Lung (tissue), 11 donors: ENCODE measurements at regions not wholly inside any gene's neighbourhood (a gene's known extent, or its start where the extent isn't known, plus 50 kb on each side); places are given as distances from the start of the nearest gene placed in this dataset.

Source experiments
- ATAC-seq: fragments of 200-7000 bp; cut with Tn5 transposase; one replicate; pipeline ENCODE4 v1.9.1; 2020; ENCODE audit warnings: moderate number of reproducible peaks; ENCODE audit not compliant: insufficient read depth, low FRiP score
- DNase-seq, 3 donors: peaks; one replicate each; pipeline ENCODE4 v3.0.0-alpha.2; 2013 to 2017
- H3K27ac ChIP-seq, 2 donors: one replicate each; pipeline ENCODE4 v1.5.1; 2013; ENCODE audit warnings: mild to moderate bottlenecking in 2 of 2, moderate library complexity in 2 of 2, control low read depth in 1 of 2, inconsistent platforms in 1 of 2, low read depth in 1 of 2, low read length in 1 of 2
- H3K27me3 ChIP-seq, 3 donors: one replicate each; pipeline ENCODE4 v1.5.1; 2013; ENCODE audit warnings: low read length in 2 of 3; ENCODE audit not compliant: control insufficient read depth in 3 of 3, insufficient read depth in 3 of 3
- H3K36me3 ChIP-seq, 4 donors: one replicate each; pipeline ENCODE4 v1.5.1; 2013; ENCODE audit warnings: low read length in 4 of 4, mild to moderate bottlenecking in 1 of 4, moderate library complexity in 1 of 4; ENCODE audit not compliant: control insufficient read depth in 4 of 4, insufficient read depth in 4 of 4
- H3K4me1 ChIP-seq, 5 donors: one replicate each; pipeline ENCODE4 v1.5.1; 2013; ENCODE audit warnings: low read length in 5 of 5, mild to moderate bottlenecking in 2 of 5, moderate library complexity in 1 of 5; ENCODE audit not compliant: control insufficient read depth in 5 of 5, insufficient read depth in 5 of 5
- H3K4me3 ChIP-seq: one replicate; pipeline ENCODE4 v1.5.1; 2013; ENCODE audit warnings: mild to moderate bottlenecking, control low read depth, moderate library complexity
- H3K9ac ChIP-seq, 2 donors: one replicate each; pipeline ENCODE4 v1.5.1; 2013; ENCODE audit warnings: low read length in 2 of 2, control low read depth in 1 of 2; ENCODE audit not compliant: insufficient read depth in 1 of 2
- H3K9me3 ChIP-seq, 4 donors: one replicate each; pipeline ENCODE4 v1.5.1; 2013; ENCODE audit warnings: low read length in 3 of 4, mild to moderate bottlenecking in 1 of 4, moderate library complexity in 1 of 4; ENCODE audit not compliant: control insufficient read depth in 4 of 4, insufficient read depth in 3 of 4
- WGBS, 2 donors: extraction: QIAGEN DNeasy Blood & Tissue Kit; methylation state at CpG; one replicate each; pipeline ENCODE4 v1.1.7; 2013; 5-methylcytosine and 5-hydroxymethylcytosine counted together
- TF ChIP-seq, protein P1 (sequence below): IDR thresholded peaks from 2 replicates; pipeline ENCODE4 v1.5.1; 2012; ENCODE audit warnings: mild to moderate bottlenecking; ENCODE audit errors: control extremely low read depth, extremely low read depth
- donor health status: control.
- donor health status: control.
- donor health status: Bipolar disorder and iron deficiency.
- donor health status: healthy.
- donor health status: DM: yes; HTN: yes; CAD: no.

DNA sequence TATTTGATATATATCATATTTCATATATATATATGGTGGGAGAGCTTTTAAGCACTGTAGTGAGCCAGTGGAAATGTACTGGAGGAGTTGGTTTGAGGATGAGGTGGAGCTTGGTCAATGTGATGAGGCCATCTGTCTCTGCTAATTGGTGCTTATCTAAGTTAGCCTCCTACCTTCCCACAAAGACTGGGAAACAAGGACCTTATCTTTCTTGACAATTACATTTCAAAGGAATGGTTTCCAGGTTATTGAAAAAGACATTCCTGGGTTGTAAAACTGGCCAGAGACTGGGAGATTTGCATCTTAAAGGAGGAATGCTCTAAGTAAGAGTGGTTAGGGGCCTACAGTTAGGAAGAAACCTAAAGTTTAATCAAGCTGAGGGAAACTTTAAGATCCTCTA, 212.8 kb upstream of the SYT1 start:
- Histone ChIP-seq H3K27ac (no peak overlapping the region), H3K9ac (no peak overlapping the region), H3K4me3 (no peak overlapping the region), H3K4me1 (no peaks in the 10 kb centered on the region), H3K27me3 (no peaks in the 10 kb centered on the region), H3K9me3 (no peaks in the 10 kb centered on the region), H3K36me3 (no peaks in the 10 kb centered on the region)
- TF ChIP-seq, protein P1, sequence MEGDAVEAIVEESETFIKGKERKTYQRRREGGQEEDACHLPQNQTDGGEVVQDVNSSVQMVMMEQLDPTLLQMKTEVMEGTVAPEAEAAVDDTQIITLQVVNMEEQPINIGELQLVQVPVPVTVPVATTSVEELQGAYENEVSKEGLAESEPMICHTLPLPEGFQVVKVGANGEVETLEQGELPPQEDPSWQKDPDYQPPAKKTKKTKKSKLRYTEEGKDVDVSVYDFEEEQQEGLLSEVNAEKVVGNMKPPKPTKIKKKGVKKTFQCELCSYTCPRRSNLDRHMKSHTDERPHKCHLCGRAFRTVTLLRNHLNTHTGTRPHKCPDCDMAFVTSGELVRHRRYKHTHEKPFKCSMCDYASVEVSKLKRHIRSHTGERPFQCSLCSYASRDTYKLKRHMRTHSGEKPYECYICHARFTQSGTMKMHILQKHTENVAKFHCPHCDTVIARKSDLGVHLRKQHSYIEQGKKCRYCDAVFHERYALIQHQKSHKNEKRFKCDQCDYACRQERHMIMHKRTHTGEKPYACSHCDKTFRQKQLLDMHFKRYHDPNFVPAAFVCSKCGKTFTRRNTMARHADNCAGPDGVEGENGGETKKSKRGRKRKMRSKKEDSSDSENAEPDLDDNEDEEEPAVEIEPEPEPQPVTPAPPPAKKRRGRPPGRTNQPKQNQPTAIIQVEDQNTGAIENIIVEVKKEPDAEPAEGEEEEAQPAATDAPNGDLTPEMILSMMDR: no peak
- DNase-seq (no peak), ATAC-seq (no peak)

DNA sequence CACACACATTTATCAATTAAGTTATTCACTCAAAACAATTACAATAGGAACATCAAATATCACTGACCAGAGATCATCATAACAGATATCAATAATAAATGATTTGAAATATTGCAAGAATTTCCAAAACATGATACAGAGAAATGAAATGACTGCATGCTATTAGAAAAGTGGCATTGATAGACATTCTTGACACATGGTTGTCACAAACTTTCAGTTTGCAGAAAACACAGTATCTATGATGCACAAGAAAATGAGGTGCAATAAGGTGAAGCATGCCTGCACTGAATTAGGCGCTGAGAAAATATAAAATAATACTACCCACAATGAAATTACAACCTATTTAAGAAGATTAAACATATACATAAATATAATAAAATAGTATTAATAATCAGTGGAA, 198.0 kb upstream of the SYT1 start:
- WGBS, 2 donors: 79 to 89% methylated on average over 1 of the region's 1 CpG
- TF ChIP-seq, protein P1: no peak
- H3K9me3 ChIP-seq: no peaks in the 10 kb centered on the region
- H3K4me1 ChIP-seq: no peaks in the 10 kb centered on the region
- H3K4me3 ChIP-seq: no peak overlapping the region
- no peak overlapping the region for H3K27ac ChIP-seq
- no peak for ATAC-seq
- no peaks in the 10 kb centered on the region for H3K36me3 ChIP-seq
- DNase-seq: no peak
- no peaks in the 10 kb centered on the region for H3K27me3 ChIP-seq
- no peak overlapping the region for H3K9ac ChIP-seq

DNA sequence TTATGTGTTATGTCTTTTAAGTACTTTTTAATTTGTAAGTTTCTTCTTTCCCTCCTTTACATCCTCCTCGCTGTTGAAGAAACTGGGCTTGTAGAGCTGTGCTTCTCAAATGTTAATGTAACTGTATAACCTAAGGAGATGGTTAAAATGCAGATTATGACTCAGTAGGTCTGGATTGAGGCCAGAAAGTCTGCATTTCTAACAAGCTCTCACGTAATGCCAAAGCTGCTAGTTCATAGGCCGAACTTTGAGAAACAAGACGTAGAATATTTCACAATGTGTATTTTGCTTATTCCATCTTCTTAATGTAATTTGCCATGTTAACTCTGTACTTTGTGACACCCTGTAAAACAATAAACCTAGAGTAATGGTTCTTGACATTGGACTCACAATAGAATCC, 193.3 kb upstream of the SYT1 start:
- no peaks in the 10 kb centered on the region for H3K36me3 ChIP-seq
- DNase-seq (no peak), ATAC-seq (no peak)
- no peaks in the 10 kb centered on the region for H3K9me3 ChIP-seq
- H3K27me3 ChIP-seq: no peaks in the 10 kb centered on the region
- 90 to 92% methylated on average over 4 of the region's 4 CpGs for WGBS, 2 donors
- H3K9ac ChIP-seq: no peak overlapping the region
- H3K4me1 ChIP-seq: no peaks in the 10 kb centered on the region
- TF ChIP-seq, protein P1: no peak
- H3K4me3 ChIP-seq: no peak overlapping the region
- no peak overlapping the region for H3K27ac ChIP-seq

DNA sequence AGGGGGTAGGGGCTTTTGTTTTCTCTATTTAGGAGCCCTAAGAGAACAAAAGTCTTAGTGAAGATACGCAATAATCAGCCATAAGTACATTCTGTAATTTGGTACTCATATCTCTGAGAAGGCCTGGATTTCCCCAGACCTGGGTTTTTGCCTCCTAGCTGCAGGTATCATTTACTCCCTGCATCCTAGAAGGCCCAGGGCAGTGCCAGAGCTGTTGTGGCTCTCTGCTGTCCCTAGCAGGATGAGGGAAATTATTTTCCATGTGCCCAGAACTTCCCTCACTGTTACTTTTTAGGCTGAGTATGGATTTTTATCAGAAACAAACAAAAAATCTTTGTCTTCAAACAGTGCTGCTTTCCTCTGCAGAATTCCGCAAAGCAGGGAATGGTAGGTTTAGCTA, 192.5 kb upstream of the SYT1 start:
- 92 to 93% methylated on average over 2 of the region's 2 CpGs for WGBS, 2 donors

More for the DNA sequence above, 192.5 kb upstream of the SYT1 start:
- no peak overlapping the region for H3K9ac ChIP-seq
- no peak for DNase-seq
- TF ChIP-seq, protein P1: no peak
- no peaks in the 10 kb centered on the region for H3K36me3 ChIP-seq
- no peaks in the 10 kb centered on the region for H3K27me3 ChIP-seq
- no peak overlapping the region for H3K4me3 ChIP-seq
- H3K9me3 ChIP-seq: no peaks in the 10 kb centered on the region
- H3K4me1 ChIP-seq: no peaks in the 10 kb centered on the region
- H3K27ac ChIP-seq: no peak overlapping the region
- no peak for ATAC-seq
